Loucy (cell line): ENCODE measurements at regions not wholly inside any gene's neighbourhood (a gene's known extent, or its start where the extent isn't known, plus 50 kb on each side); places are given as distances from the start of the nearest gene placed in this dataset.

Source experiments
- H2AFZ ChIP-seq: fragments of 200-600 bp; sonication (generic); 2 replicates; pipeline ENCODE4 v1.6.0; 2016; ENCODE audit warnings: antibody characterized with exemption, mild to moderate bottlenecking, low read length, moderate library complexity
- H3F3A ChIP-seq: fragments of 200-600 bp; 2 replicates; pipeline ENCODE4 v1.6.0; 2016; ENCODE audit warnings: antibody characterized with exemption, low read depth, mild to moderate bottlenecking
- H3K27me3 ChIP-seq: fragments of 200-600 bp; sonication (generic); 2 replicates; pipeline ENCODE4 v1.6.1; 2014; ENCODE audit warnings: low read length, mild to moderate bottlenecking; ENCODE audit not compliant: insufficient read depth, poor library complexity, severe bottlenecking
- H3K36me3 ChIP-seq: fragments of 200-600 bp; sonication (generic); 2 replicates; pipeline ENCODE4 v1.6.1; 2016; ENCODE audit warnings: low read length; ENCODE audit not compliant: insufficient read depth
- H3K4me1 ChIP-seq: fragments of 200-600 bp; sonication (generic); 2 replicates; pipeline ENCODE4 v1.5.1; 2014; ENCODE audit warnings: low read length, mild to moderate bottlenecking; ENCODE audit not compliant: insufficient read depth, poor library complexity, severe bottlenecking
- H3K4me2 ChIP-seq: fragments of 200-600 bp; sonication (generic); 2 replicates; pipeline ENCODE4 v1.6.0; 2014; ENCODE audit warnings: antibody characterized with exemption, low read length, low read depth, mild to moderate bottlenecking; ENCODE audit not compliant: poor library complexity, severe bottlenecking
- H3K4me3 ChIP-seq: fragments of 200-600 bp; sonication (generic); 2 replicates; pipeline ENCODE4 v1.5.1; 2014; ENCODE audit warnings: low read length, mild to moderate bottlenecking, mixed read lengths; ENCODE audit not compliant: poor library complexity, severe bottlenecking
- H3K79me2 ChIP-seq: fragments of 200-600 bp; sonication (generic); 2 replicates; pipeline ENCODE4 v1.6.1; 2014; ENCODE audit warnings: low read length; ENCODE audit not compliant: insufficient read depth
- H3K9ac ChIP-seq: fragments of 200-600 bp; sonication (generic); 2 replicates; pipeline ENCODE4 v1.6.0; 2014; ENCODE audit warnings: mild to moderate bottlenecking, low read depth, low read length, moderate library complexity; ENCODE audit not compliant: poor library complexity, severe bottlenecking
- H3K9me2 ChIP-seq: fragments of 200-600 bp; sonication (generic); replicated peaks from 2 replicates; pipeline ENCODE4 v1.6.1; 2016; ENCODE audit warnings: low read depth, low read length, mixed read lengths
- H3K9me3 ChIP-seq: fragments of 200-600 bp; sonication (generic); 2 replicates; pipeline ENCODE4 v1.6.1; 2014; ENCODE audit warnings: mild to moderate bottlenecking, antibody characterized with exemption, low read length, low read depth; ENCODE audit not compliant: insufficient read depth
- H4K20me1 ChIP-seq: fragments of 200-600 bp; sonication (generic); 2 replicates; pipeline ENCODE4 v1.6.0; 2014; ENCODE audit warnings: antibody characterized with exemption, low read length, mild to moderate bottlenecking; ENCODE audit not compliant: insufficient read depth, poor library complexity, severe bottlenecking
- EZH2phosphoT487 ChIP-seq: fragments of 200-600 bp; IDR thresholded peaks from 2 replicates; pipeline ENCODE4 v1.6.1; 2018; ENCODE audit warnings: antibody characterized with exemption, mild to moderate bottlenecking, moderate library complexity, borderline replicate concordance
- TF ChIP-seq, protein P1 (sequence below): fragments of 200-600 bp; sonication (generic); conservative IDR thresholded peaks from 2 replicates; pipeline ENCODE4 v1.5.1; 2014; ENCODE audit warnings: mild to moderate bottlenecking, antibody characterized with exemption, low read length

DNA sequence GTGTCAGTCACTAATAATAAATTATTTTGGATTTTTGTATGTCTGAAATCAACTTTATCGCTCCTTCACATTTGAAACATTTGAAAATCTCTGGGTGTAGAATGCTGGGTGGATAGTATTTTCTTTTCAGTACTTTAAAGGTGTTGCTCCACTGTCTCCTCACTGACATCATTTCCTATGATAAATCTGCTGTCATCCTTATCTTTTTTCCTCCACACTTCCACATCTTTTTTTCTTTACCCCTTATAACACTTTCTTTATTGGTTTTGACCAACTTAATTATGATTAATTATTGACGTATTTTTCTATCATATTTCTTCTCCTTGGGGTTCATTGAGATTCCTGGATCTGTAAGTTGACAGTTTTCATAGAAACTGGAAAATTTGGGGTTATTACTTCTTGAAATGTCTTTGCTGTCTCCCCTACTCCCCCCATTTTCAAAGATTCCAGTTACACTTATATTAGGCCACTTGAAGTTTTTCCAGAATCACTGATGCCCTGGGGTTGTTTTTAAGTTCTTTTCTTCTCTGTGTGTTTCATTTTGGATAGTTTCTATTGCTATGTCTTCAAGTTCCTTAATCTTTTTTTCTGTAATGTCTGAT is 177.5 kb upstream of the DIO3 start:
- no peaks in the 10 kb centered on the region for H3K36me3 ChIP-seq
- TF ChIP-seq, protein P1, sequence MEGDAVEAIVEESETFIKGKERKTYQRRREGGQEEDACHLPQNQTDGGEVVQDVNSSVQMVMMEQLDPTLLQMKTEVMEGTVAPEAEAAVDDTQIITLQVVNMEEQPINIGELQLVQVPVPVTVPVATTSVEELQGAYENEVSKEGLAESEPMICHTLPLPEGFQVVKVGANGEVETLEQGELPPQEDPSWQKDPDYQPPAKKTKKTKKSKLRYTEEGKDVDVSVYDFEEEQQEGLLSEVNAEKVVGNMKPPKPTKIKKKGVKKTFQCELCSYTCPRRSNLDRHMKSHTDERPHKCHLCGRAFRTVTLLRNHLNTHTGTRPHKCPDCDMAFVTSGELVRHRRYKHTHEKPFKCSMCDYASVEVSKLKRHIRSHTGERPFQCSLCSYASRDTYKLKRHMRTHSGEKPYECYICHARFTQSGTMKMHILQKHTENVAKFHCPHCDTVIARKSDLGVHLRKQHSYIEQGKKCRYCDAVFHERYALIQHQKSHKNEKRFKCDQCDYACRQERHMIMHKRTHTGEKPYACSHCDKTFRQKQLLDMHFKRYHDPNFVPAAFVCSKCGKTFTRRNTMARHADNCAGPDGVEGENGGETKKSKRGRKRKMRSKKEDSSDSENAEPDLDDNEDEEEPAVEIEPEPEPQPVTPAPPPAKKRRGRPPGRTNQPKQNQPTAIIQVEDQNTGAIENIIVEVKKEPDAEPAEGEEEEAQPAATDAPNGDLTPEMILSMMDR = no peak
- no peak for TF ChIP-seq EZH2phosphoT487
- no peaks in the 10 kb centered on the region for H3F3A ChIP-seq
- H3K27me3 ChIP-seq = no peaks in the 10 kb centered on the region
- H3K4me2 ChIP-seq = no peak overlapping the region
- no peak overlapping the region for H3K4me3 ChIP-seq
- H4K20me1 ChIP-seq = no peaks in the 10 kb centered on the region
- H2AFZ ChIP-seq = no peak overlapping the region
- no peaks in the 10 kb centered on the region for H3K79me2 ChIP-seq
- no peak overlapping the region for H3K9ac ChIP-seq
- H3K9me3 ChIP-seq = peaks cover 9% of the 10 kb centered on the region; the same call in 1 of the 2 replicates
- no peaks in the 10 kb centered on the region for H3K4me1 ChIP-seq
- H3K9me2 ChIP-seq = no peaks in the 10 kb centered on the region

DNA sequence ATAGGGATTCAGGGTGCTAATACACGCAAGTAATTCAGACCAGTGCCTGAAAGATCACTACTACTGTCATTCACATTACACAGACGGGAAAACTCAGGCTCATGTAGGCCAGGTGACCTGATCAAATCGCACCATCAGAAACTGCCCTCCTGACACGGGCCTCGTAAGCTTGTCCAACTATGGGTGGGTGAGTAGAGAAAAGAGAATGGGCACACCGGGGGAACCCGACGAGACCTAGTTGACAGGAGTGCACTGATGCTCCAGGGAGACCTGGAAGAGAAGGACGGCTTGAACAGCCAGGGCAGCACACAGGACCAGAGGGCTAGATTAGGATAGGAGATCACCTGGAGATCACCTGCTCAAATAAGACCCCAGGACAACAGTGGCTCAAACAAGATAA is 166.9 kb upstream of the DIO3 start:
- Histone ChIP-seq H4K20me1 (no peaks in the 10 kb centered on the region), H3K9me2 (no peaks in the 10 kb centered on the region), H3K9ac (no peak overlapping the region), H3K79me2 (no peaks in the 10 kb centered on the region), H2AFZ (no peak overlapping the region), H3K4me1 (no peaks in the 10 kb centered on the region), H3K4me3 (no peak overlapping the region), H3K36me3 (no peaks in the 10 kb centered on the region), H3K27me3 (no peaks in the 10 kb centered on the region), H3K4me2 (no peak overlapping the region), H3K9me3 (no peaks in the 10 kb centered on the region; the same call in 1 of the 2 replicates), H3F3A (no peaks in the 10 kb centered on the region)
- TF ChIP-seq EZH2phosphoT487 = no peak
- TF ChIP-seq, protein P1 = no peak

DNA sequence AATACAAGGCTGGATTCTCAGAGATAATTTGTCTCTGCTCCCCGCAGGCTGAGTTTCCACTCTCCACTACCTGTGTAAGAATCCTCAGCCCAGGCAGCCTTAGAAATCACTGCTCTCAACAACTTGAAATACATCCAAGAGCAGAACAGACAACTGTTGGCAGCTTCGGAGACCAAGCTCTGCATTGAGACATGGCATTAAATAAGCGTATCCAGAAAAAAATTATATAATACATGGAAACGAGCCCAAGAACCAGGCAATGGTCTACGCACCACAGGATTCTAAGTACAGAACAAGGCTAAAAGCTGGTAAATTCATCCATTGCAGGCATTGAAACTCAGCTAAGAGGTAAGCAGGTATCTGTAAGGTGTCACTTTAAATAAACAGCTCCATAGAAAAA is 165.5 kb upstream of the DIO3 start:
- Histone ChIP-seq H2AFZ (no peak overlapping the region), H3K4me3 (no peak overlapping the region), H4K20me1 (no peaks in the 10 kb centered on the region), H3K4me1 (no peaks in the 10 kb centered on the region), H3K9me2 (no peaks in the 10 kb centered on the region), H3K27me3 (no peaks in the 10 kb centered on the region), H3K9me3 (no peaks in the 10 kb centered on the region; the same call in 1 of the 2 replicates), H3K79me2 (no peaks in the 10 kb centered on the region), H3F3A (no peaks in the 10 kb centered on the region), H3K36me3 (no peaks in the 10 kb centered on the region), H3K4me2 (no peak overlapping the region), H3K9ac (no peak overlapping the region)
- TF ChIP-seq, protein P1 = no peak
